IMR-90 (cell line): ENCODE measurements at regions not wholly inside any gene's neighbourhood (a gene's known extent, or its start where the extent isn't known, plus 50 kb on each side); places are given as distances from the start of the nearest gene placed in this dataset.

Experiments
- ATAC-seq: fragments of 200-7000 bp; cut with Tn5 transposase; 2 replicates; pipeline ENCODE4 v1.9.1; 2020; ENCODE audit warnings: low read depth, mild to moderate bottlenecking, moderate library complexity
- BruUV-seq: library from RNA; stranded (reverse); fragments of 400-500 nt; replicated peaks from 2 replicates; lab custom pipeline; 2021; lab: Mats Ljungman, UMichigan
- CTCF ChIA-PET: fragments of 300-600 bp; formaldehyde crosslinking; extraction: SDS; loops from one replicate; lab custom pipeline; 2021; ENCODE audit warnings: antibody characterized with exemption; lab: Yijun Ruan, JAX
- POLR2A ChIA-PET: fragments of 300-600 bp; sonication (Branson Sonifier 250); formaldehyde crosslinking; loops from one replicate; lab custom pipeline; 2022; ENCODE audit warnings: antibody characterized with exemption; ENCODE audit not compliant: unreplicated experiment; lab: Charles Lee
- DNase-seq: peaks from one replicate; pipeline ENCODE4 v3.0.0; 2013
- H2AFZ ChIP-seq: replicated peaks from 2 replicates; pipeline ENCODE3; 2013; ENCODE audit warnings: low read length, mild to moderate bottlenecking; ENCODE audit not compliant: poor library complexity
- H2AK5ac ChIP-seq: 2 replicates; pipeline ENCODE4 v1.6.1; 2013; ENCODE audit warnings: low read depth, low read length, inconsistent platforms
- H2AK9ac ChIP-seq: replicated peaks from 2 replicates; pipeline ENCODE3; 2013; ENCODE audit warnings: mild to moderate bottlenecking, low read depth, low read length, moderate library complexity; ENCODE audit not compliant: poor library complexity
- H2BK120ac ChIP-seq: 2 replicates; pipeline ENCODE4 v1.6.1; 2013; ENCODE audit warnings: low read depth, low read length, inconsistent platforms
- H2BK15ac ChIP-seq: 3 replicates; pipeline ENCODE4 v1.6.1; 2013; ENCODE audit warnings: low read depth, low read length, inconsistent platforms
- H2BK20ac ChIP-seq: 2 replicates; pipeline ENCODE4 v1.6.1; 2013; ENCODE audit warnings: low read depth, mild to moderate bottlenecking, inconsistent platforms, low read length, moderate library complexity
- H2BK5ac ChIP-seq: 2 replicates; pipeline ENCODE4 v1.6.1; 2013; ENCODE audit warnings: mild to moderate bottlenecking, low read depth, low read length, inconsistent platforms; ENCODE audit not compliant: poor library complexity, severe bottlenecking
- H3K14ac ChIP-seq: replicated peaks from 2 replicates; pipeline ENCODE4 v1.6.1; 2013; ENCODE audit warnings: low read depth, low read length, inconsistent platforms
- H3K18ac ChIP-seq: 2 replicates; pipeline ENCODE4 v1.6.1; 2013; ENCODE audit warnings: low read depth, low read length, control low read depth
- H3K23ac ChIP-seq: 2 replicates; pipeline ENCODE4 v1.6.1; 2013; ENCODE audit warnings: low read depth, low read length, inconsistent platforms
- H3K27ac ChIP-seq: 2 replicates; pipeline ENCODE4 v1.5.1; 2013; ENCODE audit warnings: mild to moderate bottlenecking, control low read depth, low read length; ENCODE audit not compliant: insufficient read depth
- H3K27me3 ChIP-seq: 2 replicates; pipeline ENCODE4 v1.6.1; 2013; ENCODE audit warnings: low read length; ENCODE audit not compliant: control insufficient read depth, insufficient read depth
- H3K36me3 ChIP-seq: 2 replicates; pipeline ENCODE4 v1.6.1; 2013; ENCODE audit warnings: low read length, mixed read lengths; ENCODE audit not compliant: control insufficient read depth, insufficient read depth
- H3K4ac ChIP-seq: 2 replicates; pipeline ENCODE4 v1.6.1; 2013; ENCODE audit warnings: low read depth, low read length, inconsistent platforms
- H3K4me1 ChIP-seq: 2 replicates; pipeline ENCODE4 v1.6.1; 2013; ENCODE audit warnings: low read length, mixed read lengths; ENCODE audit not compliant: control insufficient read depth, insufficient read depth
- H3K4me2 ChIP-seq: 2 replicates; pipeline ENCODE4 v1.6.1; 2013; ENCODE audit warnings: low read depth, mild to moderate bottlenecking, control low read depth, low read length, moderate library complexity
- H3K4me3 ChIP-seq: 2 replicates; pipeline ENCODE4 v1.5.1; 2013; ENCODE audit warnings: low read depth, mild to moderate bottlenecking, control low read depth, low read length, moderate library complexity; ENCODE audit not compliant: insufficient read depth
- H3K56ac ChIP-seq: 2 replicates; pipeline ENCODE4 v1.6.1; 2013; ENCODE audit warnings: low read length, inconsistent platforms; ENCODE audit not compliant: insufficient read depth; ENCODE audit errors: extremely low read depth
- H3K79me1 ChIP-seq, 2 experiments: 2 replicates each; pipeline ENCODE4 v1.6.1; 2013; ENCODE audit warnings: low read length in 2 of 2, inconsistent platforms in 1 of 2, low read depth in 1 of 2
- H3K9ac ChIP-seq: 2 replicates; pipeline ENCODE4 v1.6.1; 2013; ENCODE audit warnings: low read depth, low read length, control low read depth
- H3K9me1 ChIP-seq: 2 replicates; pipeline ENCODE4 v1.6.1; 2013; ENCODE audit warnings: low read length, inconsistent platforms; ENCODE audit not compliant: insufficient read depth
- H3K9me3 ChIP-seq: 2 replicates; pipeline ENCODE4 v1.6.1; 2013; ENCODE audit warnings: low read length; ENCODE audit not compliant: control insufficient read depth, insufficient read depth
- H4K20me1 ChIP-seq: 2 replicates; pipeline ENCODE4 v1.6.1; 2013; ENCODE audit warnings: low read length, inconsistent platforms; ENCODE audit not compliant: insufficient read depth
- H4K5ac ChIP-seq: 2 replicates; pipeline ENCODE4 v1.6.1; 2013; ENCODE audit warnings: mild to moderate bottlenecking, low read depth, low read length, control low read depth
- H4K8ac ChIP-seq, 2 experiments: 2 replicates each; pipeline ENCODE4 v1.6.1; 2013; ENCODE audit warnings: low read depth in 2 of 2, low read length in 2 of 2, control low read depth in 1 of 2, inconsistent platforms in 1 of 2
- H4K91ac ChIP-seq: 2 replicates; pipeline ENCODE4 v1.6.1; 2013; ENCODE audit warnings: low read depth, low read length, inconsistent platforms; ENCODE audit not compliant: insufficient read depth
- CEBPB ChIP-seq: IDR thresholded peaks from 2 replicates; pipeline ENCODE4 v1.6.1; 2012; ENCODE audit warnings: low read depth, low read length, improper control_type of control experiment
- CHD1 ChIP-seq: IDR thresholded peaks from 2 replicates; pipeline ENCODE4 v1.6.1; 2012; ENCODE audit warnings: low read depth, low read length, improper control_type of control experiment
- MAFK ChIP-seq: IDR thresholded peaks from 2 replicates; pipeline ENCODE4 v1.6.1; 2012; ENCODE audit warnings: low read depth, low read length, improper control_type of control experiment
- NFE2L2 ChIP-seq: fragments of 150-350 bp; IDR thresholded peaks from 2 replicates; pipeline ENCODE4 v1.6.1; 2016; ENCODE audit warnings: low read depth, mild to moderate bottlenecking, low read length
- POLR2A ChIP-seq: IDR thresholded peaks from 2 replicates; pipeline ENCODE4 v1.6.1; 2012; ENCODE audit warnings: mild to moderate bottlenecking, low read depth, low read length
- RCOR1 ChIP-seq: IDR thresholded peaks from 2 replicates; pipeline ENCODE4 v1.6.1; 2012; ENCODE audit warnings: mild to moderate bottlenecking, low read length, improper control_type of control experiment; ENCODE audit not compliant: insufficient replicate concordance
- SMC3 ChIP-seq: fragments of 150-350 bp; IDR thresholded peaks from 2 replicates; pipeline ENCODE4 v1.6.1; 2016; ENCODE audit warnings: low read depth, mild to moderate bottlenecking, antibody characterized with exemption, low read length, moderate library complexity
- WGBS, 2 experiments: methylation state at CpG; one replicate each; pipeline versions ENCODE4 v1.1.5 to v1.1.7; 2013; ENCODE audit warnings: missing lambda C conversion rate in 2 of 2; ENCODE audit not compliant: insufficient read length in 1 of 2; ENCODE audit errors: extremely low coverage in 2 of 2; 5-methylcytosine and 5-hydroxymethylcytosine counted together
- dilution Hi-C: fragments of 300-500 bp; cut with HindIII; formaldehyde crosslinking; loops from one replicate; pipeline ENCODE4 v1.14.3; 2018; ENCODE audit warnings: low sequenced_read_pairs; ENCODE audit not compliant: unreplicated experiment
- in situ Hi-C: fragments of 300-500 bp; cut with MboI; formaldehyde crosslinking; loops from 3 replicates; pipeline ENCODE4 v1.14.3; 2019; ENCODE audit warnings: low sequenced_read_pairs, inconsistent platforms, mixed read lengths
- intact Hi-C: fragments of 100-400 bp; cut with micrococcal nuclease; formaldehyde crosslinking; loops from 2 replicates; pipeline ENCODE4 v1.10.0; 2022

GRCh38 chr16:79850348-79850747 lies 249.8 kb upstream of the MAF start:
- H4K5ac ChIP-seq: no peak overlapping the region
- H3K36me3 ChIP-seq: no peaks in the 10 kb centered on the region
- H4K8ac ChIP-seq: no peak overlapping the region
- no peak overlapping the region for H3K4me2 ChIP-seq
- H3K56ac ChIP-seq: no peak overlapping the region
- dilution Hi-C loops (no loop called here), intact Hi-C loops (no loop called here), in situ Hi-C loops (no loop called here)
- H3K14ac ChIP-seq: no peak overlapping the region
- H3K9me1 ChIP-seq: no peaks in the 10 kb centered on the region
- H3K18ac ChIP-seq: no peak overlapping the region
- no peak for TF ChIP-seq RCOR1
- no peak for TF ChIP-seq CHD1
- no peak for TF ChIP-seq POLR2A
- TF ChIP-seq SMC3: no peak
- TF ChIP-seq CEBPB: no peak
- TF ChIP-seq NFE2L2: no peak
- no peak for TF ChIP-seq MAFK
- ChIA-PET POLR2A (no interaction called here), CTCF (no interaction called here)
- peaks cover 25% of the 10 kb centered on the region for H3K9me3 ChIP-seq
- H3K9ac ChIP-seq: no peak overlapping the region
- ATAC-seq (no peak), DNase-seq (no peak)
- H4K20me1 ChIP-seq: no peaks in the 10 kb centered on the region
- BruUV-seq: no TSS peak
- no peak overlapping the region for H3K23ac ChIP-seq
- no peak overlapping the region for H2BK5ac ChIP-seq
- H3K4me3 ChIP-seq: no peak overlapping the region
- H4K91ac ChIP-seq: no peak overlapping the region
- no peak overlapping the region for H2BK15ac ChIP-seq
- H2BK120ac ChIP-seq: no peak overlapping the region
- H2BK20ac ChIP-seq: no peak overlapping the region
- no peaks in the 10 kb centered on the region for H3K4me1 ChIP-seq
- no peaks in the 10 kb centered on the region for H3K79me1 ChIP-seq
- H2AK5ac ChIP-seq: no peak overlapping the region
- no peak overlapping the region for H2AK9ac ChIP-seq
- no peaks in the 10 kb centered on the region for H3K27me3 ChIP-seq
- H3K4ac ChIP-seq: no peak overlapping the region
- no peak overlapping the region for H3K27ac ChIP-seq
- no CpG with 5 or more reads among the region's 3 CpGs for WGBS, 2 experiments
- H2AFZ ChIP-seq: no peak overlapping the region
